ENCODE measurements at regions not wholly inside any gene's neighbourhood (a gene's known extent, or its start where the extent isn't known, plus 50 kb on each side); places are given as distances from the start of the nearest gene placed in this dataset.

DNA sequence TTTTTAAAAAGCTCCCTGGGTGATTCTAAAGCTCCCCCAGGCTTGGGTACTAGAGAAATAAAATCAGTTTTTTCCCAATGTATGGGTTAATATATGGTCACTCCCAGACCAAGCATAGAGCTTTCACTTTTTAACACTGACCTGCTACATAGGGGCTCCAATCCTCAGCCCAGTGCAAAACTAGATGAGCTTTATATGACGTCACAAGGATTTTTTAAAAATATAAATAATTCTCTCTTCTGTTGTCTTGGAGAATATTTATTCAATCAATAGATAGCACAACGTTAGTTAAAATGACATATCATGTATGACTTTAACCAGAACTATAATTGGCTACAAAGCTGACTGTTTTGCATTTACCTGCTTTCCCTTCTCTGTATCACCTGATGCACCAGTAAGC is 137.9 kb upstream of the TMCC3 start:
- Histone ChIP-seq H3K4me1 (peaks cover 0 to 15% (median 11%) of the 10 kb centered on the region in 4 donors), H3K36me3 (no peaks in the 10 kb centered on the region), H3K4me3 (no peak overlapping the region), H3K27me3 (no peaks in the 10 kb centered on the region), H3K27ac (replicated peaks in 1 of 4) (no peak overlapping the region), H3K9me3 (no peaks in the 10 kb centered on the region)
- DNase-seq (ENCODE audit: extremely low spot score) = no peak
- intact Hi-C loops (cut with DNase I) = no loop called here
- 72% methylated on average over 2 of the region's 2 CpGs for WGBS
- TF ChIP-seq POLR2AphosphoS5 (IDR thresholded peaks at IDR 0.05) = no peak

DNA sequence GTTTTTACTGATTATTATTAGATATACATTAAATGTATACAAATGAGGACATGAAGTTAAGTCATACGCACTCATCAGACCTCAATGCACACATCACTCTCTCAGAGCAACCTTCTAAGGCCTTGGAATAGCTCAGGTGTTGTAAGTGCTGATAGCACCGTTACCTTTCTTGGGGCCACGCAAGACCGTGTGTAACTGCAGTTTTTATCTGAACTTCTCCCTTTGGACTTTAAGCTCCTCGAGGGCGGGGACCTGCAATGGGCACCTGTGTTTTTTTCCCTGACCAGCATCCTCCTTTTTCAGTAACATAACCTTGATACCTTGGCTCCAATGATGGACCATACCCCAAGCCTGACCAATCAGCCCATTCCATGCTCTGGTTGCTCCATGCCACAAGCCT is 136.5 kb upstream of the TMCC3 start:
- WGBS = 93% methylated on average over 6 of the region's 6 CpGs
- Histone ChIP-seq H3K4me1 (peaks cover 0 to 7% (median 2%) of the 10 kb centered on the region in 4 donors), H3K4me3 (no peak overlapping the region), H3K36me3 (no peaks in the 10 kb centered on the region), H3K27ac (replicated peaks in 1 of 4) (no peak overlapping the region), H3K9me3 (no peaks in the 10 kb centered on the region), H3K27me3 (no peaks in the 10 kb centered on the region)
- intact Hi-C loops (cut with DNase I) = no loop called here
- TF ChIP-seq POLR2A (IDR thresholded peaks at IDR 0.05; ENCODE audit: low read depth) = no peak
- TF ChIP-seq, protein P1, sequence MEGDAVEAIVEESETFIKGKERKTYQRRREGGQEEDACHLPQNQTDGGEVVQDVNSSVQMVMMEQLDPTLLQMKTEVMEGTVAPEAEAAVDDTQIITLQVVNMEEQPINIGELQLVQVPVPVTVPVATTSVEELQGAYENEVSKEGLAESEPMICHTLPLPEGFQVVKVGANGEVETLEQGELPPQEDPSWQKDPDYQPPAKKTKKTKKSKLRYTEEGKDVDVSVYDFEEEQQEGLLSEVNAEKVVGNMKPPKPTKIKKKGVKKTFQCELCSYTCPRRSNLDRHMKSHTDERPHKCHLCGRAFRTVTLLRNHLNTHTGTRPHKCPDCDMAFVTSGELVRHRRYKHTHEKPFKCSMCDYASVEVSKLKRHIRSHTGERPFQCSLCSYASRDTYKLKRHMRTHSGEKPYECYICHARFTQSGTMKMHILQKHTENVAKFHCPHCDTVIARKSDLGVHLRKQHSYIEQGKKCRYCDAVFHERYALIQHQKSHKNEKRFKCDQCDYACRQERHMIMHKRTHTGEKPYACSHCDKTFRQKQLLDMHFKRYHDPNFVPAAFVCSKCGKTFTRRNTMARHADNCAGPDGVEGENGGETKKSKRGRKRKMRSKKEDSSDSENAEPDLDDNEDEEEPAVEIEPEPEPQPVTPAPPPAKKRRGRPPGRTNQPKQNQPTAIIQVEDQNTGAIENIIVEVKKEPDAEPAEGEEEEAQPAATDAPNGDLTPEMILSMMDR (IDR thresholded peaks at IDR 0.05) = no peak
- TF ChIP-seq EP300 (IDR thresholded peaks at IDR 0.05) = no peak
- TF ChIP-seq POLR2AphosphoS5 (IDR thresholded peaks at IDR 0.05) = no peak
- no peak for DNase-seq (ENCODE audit: extremely low spot score)

DNA sequence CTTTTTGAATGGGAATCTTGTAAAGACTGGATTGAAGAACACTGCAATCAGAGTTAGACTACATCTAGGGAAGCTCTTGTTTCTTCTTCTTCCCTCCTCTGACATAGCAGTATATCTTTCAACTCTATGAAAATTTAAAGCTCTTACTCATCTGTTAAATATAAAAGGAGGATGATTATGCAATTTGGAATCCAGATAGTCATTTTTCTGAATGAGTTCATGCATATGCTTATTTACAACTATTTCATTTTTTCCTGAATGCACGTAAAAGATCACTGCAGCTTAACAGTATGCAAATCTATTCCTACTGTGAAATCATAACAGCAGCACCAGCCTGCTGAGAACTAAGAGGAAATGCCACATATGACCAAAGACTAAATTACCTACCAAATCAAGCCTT is 133.5 kb upstream of the TMCC3 start:
- H3K27me3 ChIP-seq = no peaks in the 10 kb centered on the region
- intact Hi-C loops (cut with DNase I) = no loop called here
- H3K4me1 ChIP-seq = peaks cover 0 to 19% (median 12%) of the 10 kb centered on the region in 4 donors
- TF ChIP-seq EP300 (IDR thresholded peaks at IDR 0.05) (no peak), POLR2AphosphoS5 (IDR thresholded peaks at IDR 0.05) (no peak), POLR2A (IDR thresholded peaks at IDR 0.05; ENCODE audit: low read depth) (no peak)
- H3K36me3 ChIP-seq = no peaks in the 10 kb centered on the region
- no peak for DNase-seq (ENCODE audit: extremely low spot score)
- H3K27ac ChIP-seq (replicated peaks in 1 of 4) = no peak overlapping the region
- no peaks in the 10 kb centered on the region for H3K9me3 ChIP-seq
- no peak overlapping the region for H3K4me3 ChIP-seq
- WGBS = 33% methylated on average over 1 of the region's 1 CpG

DNA sequence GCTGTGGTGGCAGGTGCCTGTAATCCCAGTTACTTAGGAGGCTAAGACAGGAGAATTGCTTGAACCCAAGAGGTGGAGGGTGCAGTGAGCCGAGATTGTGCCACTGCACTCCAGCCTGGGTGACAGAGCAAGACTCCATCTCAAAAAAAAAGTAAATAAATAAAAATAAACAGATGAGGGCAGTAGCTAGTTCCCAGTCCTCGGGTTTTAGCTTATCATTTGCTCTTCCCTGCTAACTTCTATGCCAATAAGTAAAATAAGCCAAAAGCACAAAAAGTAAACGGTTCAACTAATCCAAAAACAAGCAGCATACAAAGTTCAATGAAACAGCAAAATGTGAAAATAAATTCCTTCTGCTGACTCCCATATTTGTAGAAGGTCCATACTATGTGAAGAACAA is 133.0 kb upstream of the TMCC3 start:
- Histone ChIP-seq H3K36me3 (no peaks in the 10 kb centered on the region), H3K4me3 (no peak overlapping the region), H3K9me3 (no peaks in the 10 kb centered on the region), H3K27me3 (no peaks in the 10 kb centered on the region), H3K4me1 (peaks cover 0 to 20% (median 14%) of the 10 kb centered on the region in 4 donors), H3K27ac (replicated peaks in 1 of 4) (no peak overlapping the region)
- no peak for TF ChIP-seq POLR2AphosphoS5 (IDR thresholded peaks at IDR 0.05)
- TF ChIP-seq, protein P1 (IDR thresholded peaks at IDR 0.05) = no peak
- no peak for TF ChIP-seq POLR2A (IDR thresholded peaks at IDR 0.05; ENCODE audit: low read depth)
- TF ChIP-seq EP300 (IDR thresholded peaks at IDR 0.05) = no peak
- no peak for DNase-seq (ENCODE audit: extremely low spot score)
- 68% methylated on average over 3 of the region's 3 CpGs for WGBS
- intact Hi-C loops (cut with DNase I) = no loop called here

DNA sequence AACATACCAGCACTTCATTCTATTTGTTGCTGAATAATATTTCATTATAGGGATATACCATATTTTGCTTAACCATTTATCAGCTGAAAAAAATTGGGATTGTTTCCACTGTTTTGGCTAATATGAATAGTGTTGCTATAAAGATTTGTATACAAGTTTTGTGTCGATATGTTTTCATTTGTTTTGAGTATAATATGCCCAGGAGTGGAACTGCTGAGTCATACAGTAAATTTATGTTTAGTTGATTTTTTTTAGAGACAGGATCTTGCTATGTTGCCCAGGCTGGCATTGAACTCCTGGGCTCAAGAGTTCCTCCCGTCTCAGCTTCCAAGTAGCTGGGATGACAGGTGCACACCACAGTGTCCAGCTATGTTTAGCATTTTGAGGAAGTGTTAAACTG is 131.5 kb upstream of the TMCC3 start:
- Histone ChIP-seq H3K9me3 (no peaks in the 10 kb centered on the region), H3K36me3 (no peaks in the 10 kb centered on the region), H3K4me1 (peaks cover 0 to 27% (median 14%) of the 10 kb centered on the region in 4 donors), H3K27ac (replicated peaks in 1 of 4) (no peak overlapping the region), H3K4me3 (no peak overlapping the region), H3K27me3 (no peaks in the 10 kb centered on the region)
- WGBS = 93% methylated on average over 2 of the region's 2 CpGs
- TF ChIP-seq POLR2A (IDR thresholded peaks at IDR 0.05; ENCODE audit: low read depth) (no peak), EP300 (IDR thresholded peaks at IDR 0.05) (no peak), POLR2AphosphoS5 (IDR thresholded peaks at IDR 0.05) (no peak)
- TF ChIP-seq, protein P1 (IDR thresholded peaks at IDR 0.05) = no peak
- intact Hi-C loops (cut with DNase I) = no loop called here
- no peak for DNase-seq (ENCODE audit: extremely low spot score)

DNA sequence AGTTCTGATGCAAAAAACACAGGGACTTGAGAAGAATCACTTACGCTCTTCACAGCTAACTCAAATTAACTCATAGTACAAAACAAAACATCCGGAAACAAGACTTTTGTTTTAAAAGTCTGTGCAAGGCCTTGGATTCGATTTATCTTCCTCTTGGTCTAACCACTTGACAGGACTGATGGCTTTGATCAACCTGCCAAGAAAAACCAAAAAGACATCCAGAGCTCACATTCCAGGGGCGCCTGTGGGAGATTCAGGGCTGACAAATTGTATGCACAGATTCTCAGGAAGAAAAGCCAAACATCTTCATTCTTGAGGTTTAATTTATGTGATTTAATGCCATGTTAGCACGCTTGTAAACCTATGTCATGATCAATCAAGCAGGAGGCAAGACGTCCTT is 129.1 kb upstream of the TMCC3 start:
- H3K4me3 ChIP-seq = no peak overlapping the region
- H3K27ac ChIP-seq (replicated peaks in 1 of 4) = no peak overlapping the region
- intact Hi-C loops (cut with DNase I) = loop anchor here (10.0 kb wide), 1 partner anchor 95 kb away; no protein-coding TSS in a partner anchor
- peaks cover 0 to 27% (median 14%) of the 10 kb centered on the region in 4 donors for H3K4me1 ChIP-seq
- H3K9me3 ChIP-seq = no peaks in the 10 kb centered on the region
- H3K36me3 ChIP-seq = no peaks in the 10 kb centered on the region
- no peak for DNase-seq (ENCODE audit: extremely low spot score)
- no peaks in the 10 kb centered on the region for H3K27me3 ChIP-seq
- WGBS = 28% methylated on average over 6 of the region's 6 CpGs
- no peak for TF ChIP-seq POLR2A (IDR thresholded peaks at IDR 0.05; ENCODE audit: low read depth)
- TF ChIP-seq, protein P1 (IDR thresholded peaks at IDR 0.05) = no peak
- TF ChIP-seq EP300 (IDR thresholded peaks at IDR 0.05) = no peak
- TF ChIP-seq POLR2AphosphoS5 (IDR thresholded peaks at IDR 0.05) = no peak

Measured in esophagus muscularis mucosa (tissue), 4 donors.